ENCODE measurements at regions not wholly inside any gene's neighbourhood (a gene's known extent, or its start where the extent isn't known, plus 50 kb on each side); places are given as distances from the start of the nearest gene placed in this dataset.

DNA sequence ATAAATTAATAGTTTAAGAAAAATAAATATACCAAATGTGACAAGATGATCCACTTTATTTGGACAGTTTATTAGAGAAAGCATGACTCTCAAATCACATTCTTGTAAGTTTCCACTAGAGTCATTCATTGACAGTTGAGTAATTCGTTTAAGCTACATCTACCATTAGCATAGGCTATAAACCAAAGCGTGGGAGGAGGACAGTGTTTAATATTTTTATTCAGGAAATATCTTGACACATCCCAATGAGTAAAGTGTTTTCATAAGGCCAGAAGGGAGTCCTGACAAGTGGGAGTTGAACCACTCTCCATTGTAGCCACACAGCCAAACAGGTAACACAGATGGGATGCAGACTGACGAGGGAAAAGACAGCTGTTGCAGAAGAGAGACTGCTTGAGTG is 386.5 kb upstream of the SEMA3D start:
- TF ChIP-seq YY1 (IDR thresholded peaks at IDR 0.05; ENCODE audit: low read depth, low read length) (no peak), GABPA (IDR thresholded peaks at IDR 0.05; ENCODE audit: borderline replicate concordance, insufficient read depth, low read length) (no peak), POLR2AphosphoS5 (IDR thresholded peaks at IDR 0.05; ENCODE audit: low read depth, low read length) (no peak), CHD1 (IDR thresholded peaks at IDR 0.05; ENCODE audit: low read depth, low read length) (no peak), EZH2 (IDR thresholded peaks at IDR 0.05; ENCODE audit: low read depth, low read length, severe bottlenecking) (no peak), POLR2A (IDR thresholded peaks at IDR 0.05; ENCODE audit: control extremely low read depth in 1 of 2, low read depth in 2 of 2, low read length in 2 of 2) (no peak), TBP (IDR thresholded peaks at IDR 0.05; ENCODE audit: low read depth, low read length) (no peak), SP1 (IDR thresholded peaks at IDR 0.05; ENCODE audit: low read depth, low read length) (no peak), CTBP2 (IDR thresholded peaks at IDR 0.05; ENCODE audit: borderline replicate concordance, insufficient read depth, insufficient read length, low read length) (no peak), PHF8 (conservative IDR thresholded peaks at IDR 0.05; ENCODE audit: low read depth, low read length) (no peak), JUND (IDR thresholded peaks at IDR 0.05; ENCODE audit: low read length) (no peak)
- TF ChIP-seq, protein P1, sequence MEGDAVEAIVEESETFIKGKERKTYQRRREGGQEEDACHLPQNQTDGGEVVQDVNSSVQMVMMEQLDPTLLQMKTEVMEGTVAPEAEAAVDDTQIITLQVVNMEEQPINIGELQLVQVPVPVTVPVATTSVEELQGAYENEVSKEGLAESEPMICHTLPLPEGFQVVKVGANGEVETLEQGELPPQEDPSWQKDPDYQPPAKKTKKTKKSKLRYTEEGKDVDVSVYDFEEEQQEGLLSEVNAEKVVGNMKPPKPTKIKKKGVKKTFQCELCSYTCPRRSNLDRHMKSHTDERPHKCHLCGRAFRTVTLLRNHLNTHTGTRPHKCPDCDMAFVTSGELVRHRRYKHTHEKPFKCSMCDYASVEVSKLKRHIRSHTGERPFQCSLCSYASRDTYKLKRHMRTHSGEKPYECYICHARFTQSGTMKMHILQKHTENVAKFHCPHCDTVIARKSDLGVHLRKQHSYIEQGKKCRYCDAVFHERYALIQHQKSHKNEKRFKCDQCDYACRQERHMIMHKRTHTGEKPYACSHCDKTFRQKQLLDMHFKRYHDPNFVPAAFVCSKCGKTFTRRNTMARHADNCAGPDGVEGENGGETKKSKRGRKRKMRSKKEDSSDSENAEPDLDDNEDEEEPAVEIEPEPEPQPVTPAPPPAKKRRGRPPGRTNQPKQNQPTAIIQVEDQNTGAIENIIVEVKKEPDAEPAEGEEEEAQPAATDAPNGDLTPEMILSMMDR (IDR thresholded peaks at IDR 0.05; ENCODE audit: control extremely low read depth in 1 of 3, insufficient read depth in 1 of 3, low read depth in 1 of 3, low read length in 3 of 3): no peak

All from H1 (cell line).